H1 (cell line): ENCODE measurements at regions not wholly inside any gene's neighbourhood (a gene's known extent, or its start where the extent isn't known, plus 50 kb on each side); places are given as distances from the start of the nearest gene placed in this dataset.

ENCODE experiments used
- CTCF ChIA-PET: fragments of 300-600 bp; sonication (Branson Sonifier 250); formaldehyde crosslinking; loops from one replicate; lab custom pipeline; 2021; ENCODE audit not compliant: partially characterized antibody; lab: Charles Lee
- POLR2A ChIA-PET: fragments of 300-600 bp; sonication (Branson Sonifier 250); formaldehyde crosslinking; loops from one replicate; lab custom pipeline; 2021; ENCODE audit warnings: inconsistent platforms; ENCODE audit not compliant: partially characterized antibody; lab: Charles Lee
- DNase-seq, 2 experiments: peaks; one replicate each; pipeline versions ENCODE4 v3.0.0 to v3.0.0-alpha.2; 2010 to 2022; ENCODE audit warnings: low spot score in 2 of 2, low read depth in 1 of 2, mixed read lengths in 1 of 2
- FAIRE-seq: peaks from 2 replicates; lab custom pipeline; 2011; peaks lifted over from hg19 to GRCh38; lab: Jason Lieb, UNC
- H2AFZ ChIP-seq: 2 replicates; pipeline ENCODE4 v1.8.1; 2012; ENCODE audit warnings: low read length, inconsistent platforms
- H2AK5ac ChIP-seq: 2 replicates; pipeline ENCODE4 v1.6.1; 2013; ENCODE audit warnings: low read depth, low read length
- H2BK120ac ChIP-seq: replicated peaks from 2 replicates; pipeline ENCODE3; 2013; ENCODE audit warnings: low read depth, low read length, inconsistent platforms
- H2BK12ac ChIP-seq: 2 replicates; pipeline ENCODE4 v1.6.1; 2013; ENCODE audit warnings: low read depth, low read length
- H2BK15ac ChIP-seq: 2 replicates; pipeline ENCODE4 v1.6.1; 2013; ENCODE audit warnings: low read length
- H2BK20ac ChIP-seq: 2 replicates; pipeline ENCODE4 v1.6.1; 2013; ENCODE audit warnings: low read length
- H2BK5ac ChIP-seq: 2 replicates; pipeline ENCODE4 v1.6.1; 2013; ENCODE audit warnings: low read depth, low read length
- H3K14ac ChIP-seq: 2 replicates; pipeline ENCODE4 v1.6.1; 2013; ENCODE audit warnings: inconsistent platforms; ENCODE audit not compliant: insufficient read length
- H3K18ac ChIP-seq: 2 replicates; pipeline ENCODE4 v1.6.1; 2013; ENCODE audit warnings: low read length; ENCODE audit errors: extremely low read depth
- H3K23ac ChIP-seq: 2 replicates; pipeline ENCODE4 v1.6.1; 2013; ENCODE audit warnings: inconsistent platforms; ENCODE audit not compliant: insufficient read length
- H3K23me2 ChIP-seq: 2 replicates; pipeline ENCODE4 v1.6.1; 2013; ENCODE audit warnings: low read depth, low read length
- H3K27ac ChIP-seq: 2 replicates; pipeline ENCODE4 v1.6.1; 2011; ENCODE audit warnings: low read depth, low read length, inconsistent platforms
- H3K27me3 ChIP-seq, 4 experiments: replicated peaks in 1 of 4; 1 replicate in 1 of 4; 2 replicates in 3 of 4; pipeline versions ENCODE4 v1.6.1 to v1.8.1; 2011 to 2013; ENCODE audit warnings: low read length in 3 of 4, mild to moderate bottlenecking in 3 of 4, inconsistent platforms in 2 of 4, mixed read lengths in 2 of 4, moderate library complexity in 1 of 4; ENCODE audit not compliant: control insufficient read depth in 3 of 4, insufficient read depth in 3 of 4; ENCODE audit errors: extremely low read depth in 1 of 4
- H3K36me3 ChIP-seq, 4 experiments: 2 replicates each; pipeline versions ENCODE4 v1.6.1 to v1.8.1; 2011 to 2013; ENCODE audit warnings: mild to moderate bottlenecking in 4 of 4, low read length in 3 of 4, moderate library complexity in 2 of 4, control low read depth in 1 of 4, inconsistent platforms in 1 of 4; ENCODE audit not compliant: insufficient read depth in 4 of 4, control insufficient read depth in 2 of 4
- H3K4ac ChIP-seq: replicated peaks from 2 replicates; pipeline ENCODE3; 2013; ENCODE audit warnings: low read length, low read depth, mixed read lengths, inconsistent platforms; ENCODE audit not compliant: insufficient read length
- H3K4me1 ChIP-seq, 4 experiments: replicated peaks in 1 of 4; 1 replicate in 1 of 4; 2 replicates in 3 of 4; pipeline versions ENCODE4 v1.6.1 to v1.8.1; 2011 to 2013; ENCODE audit warnings: low read length in 3 of 4, inconsistent platforms in 2 of 4, mixed read lengths in 1 of 4; ENCODE audit not compliant: insufficient read depth in 4 of 4, control insufficient read depth in 3 of 4
- H3K4me2 ChIP-seq, 2 experiments: 2 replicates each; pipeline versions ENCODE4 v1.6.1 to v1.8.1; 2011 to 2013; ENCODE audit warnings: low read depth in 2 of 2, low read length in 2 of 2, control low read depth in 1 of 2, inconsistent platforms in 1 of 2, mild to moderate bottlenecking in 1 of 2; ENCODE audit not compliant: insufficient read depth in 1 of 2
- H3K4me3 ChIP-seq, 4 experiments: fragments of 200-600, 300-600 bp in 1 of 4; sonication (generic), shearing (Covaris generic), sonication (Bioruptor Twin) in 1 of 4; 2 replicates each; pipeline versions ENCODE4 v1.5.1 to v1.8.1; 2011 to 2016; ENCODE audit warnings: low read length in 4 of 4, low read depth in 3 of 4, control low read depth in 2 of 4, inconsistent platforms in 2 of 4, mild to moderate bottlenecking in 2 of 4, mixed read lengths in 1 of 4, moderate library complexity in 1 of 4; ENCODE audit not compliant: insufficient read depth in 2 of 4; ENCODE audit errors: extremely low read depth in 1 of 4
- H3K56ac ChIP-seq: replicated peaks from 2 replicates; pipeline ENCODE3; 2013; ENCODE audit warnings: low read depth, mild to moderate bottlenecking, mixed read lengths, low read length, inconsistent platforms; ENCODE audit not compliant: insufficient read length
- H3K79me1 ChIP-seq: 2 replicates; pipeline ENCODE4 v1.6.1; 2013; ENCODE audit warnings: low read depth, low read length, control low read depth
- H3K79me2 ChIP-seq, 2 experiments: 2 replicates each; pipeline versions ENCODE4 v1.6.1 to v1.8.1; 2012 to 2013; ENCODE audit warnings: low read length in 2 of 2, mild to moderate bottlenecking in 2 of 2, inconsistent platforms in 1 of 2; ENCODE audit not compliant: insufficient read depth in 2 of 2, control insufficient read depth in 1 of 2
- H3K9ac ChIP-seq, 4 experiments: replicated peaks in 1 of 4; 1 replicate in 1 of 4; 2 replicates in 3 of 4; pipeline versions ENCODE4 v1.6.1 to v1.8.1; 2011 to 2013; ENCODE audit warnings: low read depth in 3 of 4, low read length in 3 of 4, control low read depth in 2 of 4, mild to moderate bottlenecking in 2 of 4, moderate library complexity in 2 of 4, inconsistent platforms in 1 of 4; ENCODE audit errors: extremely low read depth in 1 of 4
- H3K9me3 ChIP-seq, 2 experiments: 2 replicates each; pipeline versions ENCODE4 v1.6.1 to v1.8.1; 2012 to 2013; ENCODE audit warnings: mild to moderate bottlenecking in 2 of 2, moderate library complexity in 2 of 2, control low read depth in 1 of 2, inconsistent platforms in 1 of 2, low read depth in 1 of 2, low read length in 1 of 2, mixed read lengths in 1 of 2; ENCODE audit not compliant: insufficient read depth in 2 of 2
- H4K20me1 ChIP-seq, 2 experiments: replicated peaks in 1 of 2; 2 replicates each; pipeline versions ENCODE3 to v1.8.1; 2011 to 2013; ENCODE audit warnings: inconsistent platforms in 2 of 2, low read length in 2 of 2, mild to moderate bottlenecking in 1 of 2; ENCODE audit not compliant: insufficient read depth in 2 of 2, control insufficient read depth in 1 of 2
- H4K5ac ChIP-seq: 2 replicates; pipeline ENCODE4 v1.6.1; 2013; ENCODE audit warnings: low read length, low read depth, mixed read lengths, inconsistent platforms; ENCODE audit not compliant: insufficient read length
- H4K8ac ChIP-seq: 2 replicates; pipeline ENCODE4 v1.8.0; 2013; ENCODE audit warnings: mild to moderate bottlenecking, moderate library complexity, low read length, inconsistent platforms; ENCODE audit not compliant: insufficient read depth; ENCODE audit errors: extremely low read depth
- H4K91ac ChIP-seq: replicated peaks from 2 replicates; pipeline ENCODE3; 2013; ENCODE audit warnings: low read length, mixed read lengths, inconsistent platforms; ENCODE audit not compliant: insufficient read length
- ASH2L ChIP-seq: fragments of 200-600, 300-600 bp; sonication (generic); IDR thresholded peaks from one replicate; pipeline ENCODE4 v1.7.1; 2017; ENCODE audit warnings: low read length
- BCL11A ChIP-seq, 2 experiments: IDR thresholded peaks; one replicate each; pipeline ENCODE4 v1.6.1; 2011; ENCODE audit warnings: low read depth in 2 of 2, low read length in 2 of 2, mild to moderate bottlenecking in 2 of 2
- CBX8 ChIP-seq: fragments of 300-800, 300-1000 bp; sonication (generic); IDR thresholded peaks from 2 replicates; pipeline ENCODE4 v1.7.1; 2016; ENCODE audit warnings: low read depth, low read length, borderline replicate concordance
- CEBPB ChIP-seq: IDR thresholded peaks from 2 replicates; pipeline ENCODE4 v1.6.1; 2012; ENCODE audit warnings: low read depth, low read length
- CREB1 ChIP-seq: IDR thresholded peaks from 2 replicates; pipeline ENCODE4 v1.6.1; 2012; ENCODE audit warnings: inconsistent platforms
- FOSL1 ChIP-seq: IDR thresholded peaks from 2 replicates; pipeline ENCODE4 v1.6.1; 2011; ENCODE audit warnings: mild to moderate bottlenecking, low read depth, low read length, moderate library complexity; ENCODE audit not compliant: insufficient read depth
- JUN ChIP-seq: IDR thresholded peaks from 2 replicates; pipeline ENCODE4 v1.6.1; 2011; ENCODE audit warnings: low read depth, mild to moderate bottlenecking, improper control_type of control experiment, low read length
- JUND ChIP-seq: IDR thresholded peaks from 2 replicates; pipeline ENCODE4 v1.6.1; 2011; ENCODE audit warnings: mild to moderate bottlenecking, improper control_type of control experiment, low read length
- MAFK ChIP-seq: IDR thresholded peaks from 2 replicates; pipeline ENCODE4 v1.6.1; 2012; ENCODE audit warnings: low read depth, mild to moderate bottlenecking, improper control_type of control experiment, low read length
- PHF8 ChIP-seq: fragments of 200-600 bp; sonication (generic); conservative IDR thresholded peaks from 2 replicates; pipeline ENCODE4 v1.7.1; 2012; ENCODE audit warnings: low read depth, mild to moderate bottlenecking, inconsistent platforms, low read length, moderate library complexity
- SIX5 ChIP-seq: IDR thresholded peaks from 2 replicates; pipeline ENCODE4 v1.6.1; 2011; ENCODE audit warnings: mild to moderate bottlenecking, low read depth, low read length
- WGBS, 2 experiments: shearing (Covaris generic) in 1 of 2; methylation state at CpG; one replicate each; pipeline versions ENCODE4 v1.1.6 to v1.1.7; 2013 to 2015; ENCODE audit warnings: low lambda C conversion rate in 2 of 2, mixed read lengths in 2 of 2, inconsistent platforms in 1 of 2, low coverage in 1 of 2, missing lambda C conversion rate in 1 of 2; ENCODE audit not compliant: insufficient replicate concordance in 2 of 2, insufficient coverage in 1 of 2, insufficient read length in 1 of 2; ENCODE audit errors: extremely low coverage in 1 of 2, missing lambda C conversion rate in 1 of 2; 5-methylcytosine and 5-hydroxymethylcytosine counted together
- TF ChIP-seq, protein P1 (sequence below): IDR thresholded peaks from 2 replicates; pipeline ENCODE4 v1.6.1; 2011; ENCODE audit warnings: low read length, improper control_type of control experiment

GRCh38 chr12:108447168-108447832 is 67.8 kb upstream of the FICD start:
- Histone ChIP-seq H3K23me2 (no peaks in the 10 kb centered on the region; the same call in 1 of the 2 replicates), H3K4me2 (no peak overlapping the region)

More at GRCh38 chr12:108447168-108447832, 67.8 kb upstream of the FICD start:
- Histone ChIP-seq H2BK20ac (peak overlapping the region; percentile 8; the same call in 1 of the 2 replicates), H3K9ac (no peak overlapping the region), H2BK5ac (peak overlapping the region; percentile 42; the same call in 1 of the 2 replicates), H3K23ac (no peak overlapping the region), H4K5ac (no peak overlapping the region), H4K91ac (peak overlapping the region; percentile 46), H3K14ac (no peak overlapping the region), H2AFZ (0 out of 2 replicates have a peak overlapping the region, but pooled peaks have one; percentile 52), H3K4me1 (peaks cover 0 to 16% (median 6%) of the 10 kb centered on the region in 4 experiments; a peak in 6 of 7 replicates), H2BK120ac (peak overlapping the region; percentile 52), H2AK5ac (no peak overlapping the region), H3K79me1 (no peaks in the 10 kb centered on the region)
- FAIRE-seq (no peak), DNase-seq (no peak)
- TF ChIP-seq CREB1: no peak
- no peak for TF ChIP-seq CBX8
- TF ChIP-seq MAFK: no peak
- TF ChIP-seq ASH2L: no peak
- no peak for TF ChIP-seq SIX5
- TF ChIP-seq PHF8: no peak
- no peak for TF ChIP-seq JUND
- no peak for TF ChIP-seq JUN
- TF ChIP-seq, protein P1, sequence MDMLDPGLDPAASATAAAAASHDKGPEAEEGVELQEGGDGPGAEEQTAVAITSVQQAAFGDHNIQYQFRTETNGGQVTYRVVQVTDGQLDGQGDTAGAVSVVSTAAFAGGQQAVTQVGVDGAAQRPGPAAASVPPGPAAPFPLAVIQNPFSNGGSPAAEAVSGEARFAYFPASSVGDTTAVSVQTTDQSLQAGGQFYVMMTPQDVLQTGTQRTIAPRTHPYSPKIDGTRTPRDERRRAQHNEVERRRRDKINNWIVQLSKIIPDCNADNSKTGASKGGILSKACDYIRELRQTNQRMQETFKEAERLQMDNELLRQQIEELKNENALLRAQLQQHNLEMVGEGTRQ: no peak
- TF ChIP-seq FOSL1: no peak
- no peak for TF ChIP-seq CEBPB
- TF ChIP-seq BCL11A (IDR thresholded peaks at IDR 0.05; ENCODE audit: low read depth in 2 of 2, low read length in 2 of 2): no peak
- TF ChIP-seq, all 59 proteins: peak for 0
- CTCF ChIA-PET: interaction anchor here (0.7 to 4.5 kb wide), 5 partner anchors 8 to 317 kb away, joined by 3 to 25 read pairs (median 3); no protein-coding TSS in a partner anchor
- POLR2A ChIA-PET: interaction anchor here (0.6 kb wide), 1 partner anchor 43 kb away, joined by 3 read pairs; no protein-coding TSS in a partner anchor
- no peaks in the 10 kb centered on the region for H3K79me2 ChIP-seq
- no peak overlapping the region for H3K56ac ChIP-seq
- no peaks in the 10 kb centered on the region for H3K9me3 ChIP-seq
- H3K18ac ChIP-seq: 0 out of 2 replicates have a peak overlapping the region, but pooled peaks have one; percentile 3
- no peak overlapping the region for H3K4me3 ChIP-seq
- H3K27me3 ChIP-seq: no peaks in the 10 kb centered on the region
- WGBS, 2 experiments: 94% methylated on average over 1 of the region's 1 CpG; no CpG with 5 or more reads in 1 of the 2 experiments
- H2BK15ac ChIP-seq: no peak overlapping the region
- no peaks in the 10 kb centered on the region for H4K20me1 ChIP-seq
- no peak overlapping the region; the same call in 1 of the 2 replicates for H3K27ac ChIP-seq
- H2BK12ac ChIP-seq: peak overlapping the region; percentile 82
- H4K8ac ChIP-seq: no peak overlapping the region
- H3K36me3 ChIP-seq: no peaks in the 10 kb centered on the region
- no peak overlapping the region for H3K4ac ChIP-seq
